ENCODE measurements at regions not wholly inside any gene's neighbourhood (a gene's known extent, or its start where the extent isn't known, plus 50 kb on each side); places are given as distances from the start of the nearest gene placed in this dataset.

DNA sequence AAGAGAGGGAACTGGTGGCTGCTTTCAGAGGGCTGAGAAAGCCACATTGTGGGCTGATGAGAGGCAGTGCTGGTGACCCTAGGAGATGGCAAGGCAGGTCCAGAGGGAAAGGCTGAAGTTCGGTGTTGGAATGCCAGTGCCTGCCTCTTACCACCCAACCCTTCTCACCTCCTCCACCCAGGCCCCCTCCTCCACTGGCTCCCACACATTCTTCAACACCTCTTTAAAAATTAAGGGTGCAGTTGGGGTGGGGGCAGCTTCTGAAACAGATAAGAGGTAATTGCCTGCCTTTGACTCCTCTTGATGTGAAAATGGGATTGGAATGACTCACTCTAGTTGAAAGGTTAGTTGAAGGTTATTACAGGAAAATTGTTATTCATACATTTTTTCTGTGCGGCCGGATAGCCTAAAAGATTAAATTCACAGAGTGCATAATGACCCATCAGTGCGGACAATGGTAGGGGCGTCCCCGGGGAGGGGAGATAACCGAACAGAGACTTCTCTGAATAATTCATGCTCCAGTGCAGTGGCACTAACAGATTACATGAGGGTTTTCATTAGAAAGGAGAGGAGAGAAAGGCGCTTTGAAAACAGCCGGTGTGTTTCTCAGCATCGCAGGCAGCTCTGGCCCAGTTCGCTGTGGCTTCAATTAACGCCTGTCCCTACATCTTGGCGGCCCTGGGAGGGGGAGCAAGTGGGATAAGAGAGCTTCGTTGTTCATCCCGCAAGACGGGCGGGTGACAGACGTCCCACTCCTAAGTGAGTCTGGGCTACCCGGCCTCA, 212.4 kb downstream of the TLE3 start:
- TF ChIP-seq CTCF (IDR thresholded peaks at IDR 0.05) (no peak), POLR2AphosphoS5 (IDR thresholded peaks at IDR 0.05) (no peak), EP300 (IDR thresholded peaks at IDR 0.05; ENCODE audit: low read depth) (no peak), POLR2A (IDR thresholded peaks at IDR 0.05) (no peak)
